Ascending aorta (tissue), 2 donors: ENCODE measurements at regions not wholly inside any gene's neighbourhood (a gene's known extent, or its start where the extent isn't known, plus 50 kb on each side); places are given as distances from the start of the nearest gene placed in this dataset.

Experiments used
- DNase-seq, 2 donors: peaks; one replicate each; pipeline ENCODE4 v3.0.0-alpha.2; 2019; ENCODE audit warnings: low spot score in 2 of 2
- H3K27ac ChIP-seq, 2 donors: fragments of 200-600 bp; sonication (generic); one replicate each; pipeline ENCODE4 v1.5.1; 2016 to 2017; ENCODE audit warnings: mild to moderate bottlenecking in 1 of 2
- H3K27me3 ChIP-seq: fragments of 200-600 bp; sonication (generic); one replicate; pipeline ENCODE4 v1.5.1; 2017
- H3K36me3 ChIP-seq, 2 donors: fragments of 200-600 bp; sonication (generic); one replicate each; pipeline ENCODE4 v1.5.1; 2016
- H3K4me1 ChIP-seq, 2 donors: fragments of 200-600 bp; sonication (generic); one replicate each; pipeline ENCODE4 v1.5.1; 2016 to 2017; ENCODE audit warnings: mild to moderate bottlenecking in 1 of 2
- H3K4me3 ChIP-seq, 2 donors: fragments of 200-600 bp; sonication (generic); one replicate each; pipeline ENCODE4 v1.5.1; 2016 to 2017; ENCODE audit warnings: mild to moderate bottlenecking in 1 of 2
- H3K9me3 ChIP-seq, 2 donors: fragments of 200-600 bp; sonication (generic); one replicate each; pipeline ENCODE4 v1.5.1; 2016
- CTCF ChIP-seq, 3 experiments: fragments of 200-600 bp in 2 of 3; fragments of 450-650 bp in 1 of 3; sonication (generic) in 2 of 3; IDR thresholded peaks; one replicate each; pipeline ENCODE4 v1.5.1; 2016 to 2019; ENCODE audit warnings: antibody characterized with exemption in 3 of 3, mild to moderate bottlenecking in 1 of 3, moderate library complexity in 1 of 3
- intact Hi-C: fragments of 100-400 bp; cut with DNase I; formaldehyde crosslinking; loops from one replicate; pipeline ENCODE4 v1.15.1; 2023

GRCh38 chr5:137808503-137809135 is 54.5 kb upstream of the HNRNPA0 start:
- no peak for DNase-seq
- no peak for TF ChIP-seq CTCF (IDR thresholded peaks at IDR 0.05)
- no peak overlapping the region for H3K4me3 ChIP-seq
- intact Hi-C loops = no loop called here
- H3K4me1 ChIP-seq = no peaks in the 10 kb centered on the region
- H3K9me3 ChIP-seq = no peaks in the 10 kb centered on the region
- no peak overlapping the region for H3K27ac ChIP-seq
- no peaks in the 10 kb centered on the region for H3K36me3 ChIP-seq
- H3K27me3 ChIP-seq = no peaks in the 10 kb centered on the region

DNA sequence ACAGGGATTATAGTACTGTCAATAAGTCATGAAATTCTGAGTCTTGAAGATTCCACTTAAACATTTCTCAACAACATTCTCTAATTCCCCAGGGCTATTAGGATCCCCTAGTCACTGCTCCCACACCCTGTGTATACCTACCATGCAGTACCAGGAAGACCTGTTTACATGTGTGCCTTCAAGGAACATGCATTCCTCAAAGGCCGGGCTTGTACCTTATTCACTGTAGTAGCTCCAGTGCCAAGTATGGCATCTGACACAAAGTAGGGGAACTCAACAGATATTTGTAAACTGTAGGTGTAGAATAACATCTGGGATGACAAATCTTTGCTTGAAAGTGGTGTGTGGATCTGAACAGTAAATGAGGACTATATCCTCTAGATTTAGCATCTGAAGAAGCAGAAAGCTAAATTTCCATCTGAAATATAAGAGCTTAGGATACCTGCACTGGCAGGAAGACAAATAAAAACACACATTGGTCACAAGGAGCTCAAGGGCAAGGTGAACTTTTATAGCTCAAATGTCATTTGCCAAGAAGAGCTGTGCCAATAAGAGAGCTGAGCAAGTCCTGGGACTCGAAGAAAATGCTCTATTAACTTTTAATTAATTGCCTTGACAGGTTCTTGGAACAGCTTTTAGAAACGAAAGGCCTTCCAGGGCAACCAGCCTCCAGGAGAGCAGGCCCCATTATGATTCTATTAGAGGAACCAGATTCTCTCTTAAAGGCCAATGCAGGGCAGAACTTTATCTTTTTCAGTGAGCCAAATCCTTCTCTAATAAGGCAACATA is 52.3 kb upstream of the MYOT start:
- Histone ChIP-seq H3K27me3 (no peaks in the 10 kb centered on the region), H3K9me3 (no peaks in the 10 kb centered on the region), H3K4me1 (peaks cover 0 to 9% of the 10 kb centered on the region in 2 donors), H3K36me3 (no peaks in the 10 kb centered on the region), H3K4me3 (no peak overlapping the region), H3K27ac (peak overlapping the region in 1 of 2 donors; percentile 28)
- no peak for DNase-seq
- no peak for TF ChIP-seq CTCF (IDR thresholded peaks at IDR 0.05)
- intact Hi-C loops = no loop called here
